SK-N-SH treated with all-trans-retinoic acid at 6 μM for 48 hours (cell line): ENCODE measurements at regions not wholly inside any gene's neighbourhood (a gene's known extent, or its start where the extent isn't known, plus 50 kb on each side); places are given as distances from the start of the nearest gene placed in this dataset.

ENCODE experiments used
- GLIS3 ChIP-seq: fragments of 250-450 bp; sonication (Bioruptor Pico); IDR thresholded peaks from 2 replicates; pipeline ENCODE4 v1.5.0; 2020; ENCODE audit warnings: mild to moderate bottlenecking, moderate library complexity
- ZNF70 ChIP-seq: fragments of 450-650 bp; formaldehyde crosslinking; IDR thresholded peaks from 2 replicates; pipeline ENCODE4 v1.5.0; 2020; ENCODE audit warnings: mild to moderate bottlenecking, moderate library complexity

DNA sequence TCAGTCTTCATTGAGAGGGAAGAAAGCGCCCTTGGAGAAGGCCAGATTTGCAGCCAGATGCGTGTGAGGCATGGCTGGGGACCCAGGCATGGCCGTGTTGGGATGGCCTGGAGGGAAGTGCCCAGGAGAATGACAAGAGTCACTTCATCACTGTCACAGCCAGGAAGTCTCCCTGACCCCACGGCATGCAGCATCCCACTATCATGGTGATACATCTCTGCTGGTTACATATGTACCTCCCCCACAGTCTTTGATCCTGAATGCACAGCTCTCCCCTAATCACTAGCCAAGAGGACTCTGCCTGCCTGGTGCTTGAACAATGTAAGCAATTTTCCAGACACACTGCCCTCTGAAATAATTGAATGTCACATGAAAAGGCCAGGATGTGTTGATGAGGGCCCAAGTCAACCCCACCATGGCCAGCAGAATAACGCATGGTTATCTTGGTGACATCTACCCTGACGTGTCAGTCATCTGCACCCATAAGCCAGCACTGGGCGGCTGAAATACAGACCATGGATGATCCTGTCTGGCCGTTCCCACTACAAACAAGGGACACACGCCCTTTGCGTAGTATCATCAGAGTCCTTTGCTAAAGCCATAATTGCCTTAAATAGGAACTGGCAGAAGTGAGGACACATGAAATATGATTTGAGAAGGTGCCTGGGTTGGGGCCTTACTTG lies 149.7 kb upstream of the SPACA7 start:
- TF ChIP-seq ZNF70 (CRISPR knock-in tag) (no peak), GLIS3 (CRISPR knock-in tag) (no peak)
